ENCODE measurements at regions not wholly inside any gene's neighbourhood (a gene's known extent, or its start where the extent isn't known, plus 50 kb on each side); places are given as distances from the start of the nearest gene placed in this dataset.

- no peaks in the 10 kb centered on the region for H3K9me3 ChIP-seq
- H3K4me3 ChIP-seq = no peak overlapping the region
- intact Hi-C loops (cut with DNase I) = no loop called here
- 95 to 100% methylated on average over 1 of the region's 1 CpG for WGBS, 2 donors
- H3K27ac ChIP-seq = no peak overlapping the region
- no peaks in the 10 kb centered on the region for H3K27me3 ChIP-seq
- ATAC-seq (no peak), DNase-seq (no peak)
- no peak for TF ChIP-seq CTCF (IDR thresholded peaks at IDR 0.05)
- no peak for TF ChIP-seq POLR2A (IDR thresholded peaks at IDR 0.05)
- no peaks in the 10 kb centered on the region for H3K36me3 ChIP-seq (replicated peaks in 1 of 2; ENCODE audit: insufficient read depth in 1 of 2, low read depth in 2 of 2)
- H3K4me1 ChIP-seq = peaks cover 7% of the 10 kb centered on the region
These were observed 445.5 kb upstream of the IGFBP3 start for GRCh38 chr7:46366526-46366925.

- H3K36me3 ChIP-seq (replicated peaks in 1 of 2; ENCODE audit: insufficient read depth in 1 of 2, low read depth in 2 of 2) = no peaks in the 10 kb centered on the region
- H3K4me1 ChIP-seq = peaks cover 7% of the 10 kb centered on the region
- peak in 2 of 4 donors; percentile 26 to 39 for DNase-seq
- H3K4me3 ChIP-seq = no peak overlapping the region
- 7 to 18% methylated on average over 1 of the region's 1 CpG for WGBS, 2 donors
- intact Hi-C loops (cut with DNase I) = no loop called here
- TF ChIP-seq POLR2A (IDR thresholded peaks at IDR 0.05) (no peak), CTCF (IDR thresholded peaks at IDR 0.05) (peak in 2 of 7 experiments; percentile 8 to 11)
- ATAC-seq = no peak
- H3K9me3 ChIP-seq = peaks cover 0 to 4% (median 0%) of the 10 kb centered on the region in 3 donors
- H3K27ac ChIP-seq = no peak overlapping the region
- no peaks in the 10 kb centered on the region for H3K27me3 ChIP-seq
These were observed 442.6 kb upstream of the IGFBP3 start for GRCh38 chr7:46363688-46364087.

GRCh38 chr7:46360811-46361210, 439.7 kb upstream of the IGFBP3 start:
- TF ChIP-seq CTCF (IDR thresholded peaks at IDR 0.05) (no peak), POLR2A (IDR thresholded peaks at IDR 0.05) (no peak)
- ATAC-seq (no peak), DNase-seq (no peak)
- H3K27me3 ChIP-seq = no peaks in the 10 kb centered on the region
- intact Hi-C loops (cut with DNase I) = no loop called here
- H3K36me3 ChIP-seq (replicated peaks in 1 of 2; ENCODE audit: insufficient read depth in 1 of 2, low read depth in 2 of 2) = no peaks in the 10 kb centered on the region
- H3K4me3 ChIP-seq = no peak overlapping the region
- H3K9me3 ChIP-seq = peaks cover 0 to 4% (median 0%) of the 10 kb centered on the region in 3 donors
- WGBS, 2 donors = 69 to 70% methylated on average over 2 of the region's 2 CpGs
- H3K4me1 ChIP-seq = peaks cover 19% of the 10 kb centered on the region
- no peak overlapping the region for H3K27ac ChIP-seq

GRCh38 chr7:46360296-46360695, 439.2 kb upstream of the IGFBP3 start:
- Histone ChIP-seq H3K4me1 (peaks cover 20% of the 10 kb centered on the region), H3K36me3 (replicated peaks in 1 of 2; ENCODE audit: insufficient read depth in 1 of 2, low read depth in 2 of 2) (no peaks in the 10 kb centered on the region), H3K9me3 (peaks cover 0 to 4% (median 0%) of the 10 kb centered on the region in 3 donors), H3K4me3 (no peak overlapping the region), H3K27ac (no peak overlapping the region), H3K27me3 (no peaks in the 10 kb centered on the region)
- no peak for ATAC-seq
- TF ChIP-seq CTCF (IDR thresholded peaks at IDR 0.05) (no peak), POLR2A (IDR thresholded peaks at IDR 0.05) (no peak)
- DNase-seq = no peak
- intact Hi-C loops (cut with DNase I) = no loop called here
- 74 to 85% methylated on average over 3 of the region's 3 CpGs for WGBS, 2 donors

- H3K36me3 ChIP-seq (replicated peaks in 1 of 2; ENCODE audit: insufficient read depth in 1 of 2, low read depth in 2 of 2) = no peaks in the 10 kb centered on the region
- H3K4me3 ChIP-seq = no peak overlapping the region
- TF ChIP-seq CTCF (IDR thresholded peaks at IDR 0.05) (no peak), POLR2A (IDR thresholded peaks at IDR 0.05) (no peak)
- DNase-seq = no peak
- intact Hi-C loops (cut with DNase I) = no loop called here
- WGBS, 2 donors = 91 to 92% methylated on average over 5 of the region's 5 CpGs
- H3K27ac ChIP-seq = no peak overlapping the region
- H3K4me1 ChIP-seq = peaks cover 13% of the 10 kb centered on the region
- no peak for ATAC-seq
- no peaks in the 10 kb centered on the region for H3K27me3 ChIP-seq
- peaks cover 0 to 4% (median 0%) of the 10 kb centered on the region in 3 donors for H3K9me3 ChIP-seq
These were observed 436.8 kb upstream of the IGFBP3 start for GRCh38 chr7:46357851-46358250.
